Ishikawa (cell line): ENCODE measurements at regions not wholly inside any gene's neighbourhood (a gene's known extent, or its start where the extent isn't known, plus 50 kb on each side); places are given as distances from the start of the nearest gene placed in this dataset.

Source experiments
- CEBPB ChIP-seq: IDR thresholded peaks from 2 replicates; pipeline ENCODE4 v1.6.1; 2012
- EGR1 ChIP-seq: IDR thresholded peaks from 2 replicates; pipeline ENCODE4 v1.6.1; 2012
- EP300 ChIP-seq: IDR thresholded peaks from 2 replicates; pipeline ENCODE4 v1.6.1; 2012; ENCODE audit warnings: borderline replicate concordance
- TAF1 ChIP-seq: IDR thresholded peaks from 2 replicates; pipeline ENCODE4 v1.6.1; 2012; ENCODE audit warnings: low read depth, mild to moderate bottlenecking
- TCF12 ChIP-seq: IDR thresholded peaks from 2 replicates; pipeline ENCODE4 v1.6.1; 2012; ENCODE audit warnings: low read depth
- YY1 ChIP-seq: IDR thresholded peaks from 2 replicates; pipeline ENCODE4 v1.6.1; 2012; ENCODE audit warnings: low read depth
- TF ChIP-seq, protein P1 (sequence below): IDR thresholded peaks from 2 replicates; pipeline ENCODE4 v1.6.1; 2012
- TF ChIP-seq, protein P2 (sequence below): IDR thresholded peaks from 2 replicates; pipeline ENCODE4 v1.6.1; 2012; ENCODE audit warnings: low read depth, mild to moderate bottlenecking

DNA sequence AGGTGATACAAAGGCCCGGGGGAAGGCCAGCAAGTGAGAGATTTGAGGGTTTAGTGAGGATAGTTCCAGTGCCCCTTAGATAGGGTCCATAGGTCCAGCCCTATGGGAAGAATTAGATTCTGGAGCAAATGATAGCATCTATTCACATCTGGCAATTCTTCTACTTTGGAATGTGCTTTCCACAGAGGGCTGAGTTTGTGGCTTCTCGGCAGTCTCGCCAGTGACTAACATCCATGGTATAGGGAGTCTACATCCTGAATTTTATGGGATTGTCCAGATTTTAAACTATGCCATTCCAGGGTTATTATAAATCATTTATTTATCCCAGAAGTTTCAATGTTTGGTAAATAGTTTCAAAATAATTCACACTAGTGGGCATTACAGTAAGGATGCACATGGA, 207.3 kb upstream of the ADO start:
- TF ChIP-seq, protein P1, sequence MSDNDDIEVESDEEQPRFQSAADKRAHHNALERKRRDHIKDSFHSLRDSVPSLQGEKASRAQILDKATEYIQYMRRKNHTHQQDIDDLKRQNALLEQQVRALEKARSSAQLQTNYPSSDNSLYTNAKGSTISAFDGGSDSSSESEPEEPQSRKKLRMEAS = no peak
- TF ChIP-seq EGR1 = no peak
- no peak for TF ChIP-seq CEBPB
- no peak for TF ChIP-seq TCF12
- no peak for TF ChIP-seq EP300
- TF ChIP-seq, protein P2, sequence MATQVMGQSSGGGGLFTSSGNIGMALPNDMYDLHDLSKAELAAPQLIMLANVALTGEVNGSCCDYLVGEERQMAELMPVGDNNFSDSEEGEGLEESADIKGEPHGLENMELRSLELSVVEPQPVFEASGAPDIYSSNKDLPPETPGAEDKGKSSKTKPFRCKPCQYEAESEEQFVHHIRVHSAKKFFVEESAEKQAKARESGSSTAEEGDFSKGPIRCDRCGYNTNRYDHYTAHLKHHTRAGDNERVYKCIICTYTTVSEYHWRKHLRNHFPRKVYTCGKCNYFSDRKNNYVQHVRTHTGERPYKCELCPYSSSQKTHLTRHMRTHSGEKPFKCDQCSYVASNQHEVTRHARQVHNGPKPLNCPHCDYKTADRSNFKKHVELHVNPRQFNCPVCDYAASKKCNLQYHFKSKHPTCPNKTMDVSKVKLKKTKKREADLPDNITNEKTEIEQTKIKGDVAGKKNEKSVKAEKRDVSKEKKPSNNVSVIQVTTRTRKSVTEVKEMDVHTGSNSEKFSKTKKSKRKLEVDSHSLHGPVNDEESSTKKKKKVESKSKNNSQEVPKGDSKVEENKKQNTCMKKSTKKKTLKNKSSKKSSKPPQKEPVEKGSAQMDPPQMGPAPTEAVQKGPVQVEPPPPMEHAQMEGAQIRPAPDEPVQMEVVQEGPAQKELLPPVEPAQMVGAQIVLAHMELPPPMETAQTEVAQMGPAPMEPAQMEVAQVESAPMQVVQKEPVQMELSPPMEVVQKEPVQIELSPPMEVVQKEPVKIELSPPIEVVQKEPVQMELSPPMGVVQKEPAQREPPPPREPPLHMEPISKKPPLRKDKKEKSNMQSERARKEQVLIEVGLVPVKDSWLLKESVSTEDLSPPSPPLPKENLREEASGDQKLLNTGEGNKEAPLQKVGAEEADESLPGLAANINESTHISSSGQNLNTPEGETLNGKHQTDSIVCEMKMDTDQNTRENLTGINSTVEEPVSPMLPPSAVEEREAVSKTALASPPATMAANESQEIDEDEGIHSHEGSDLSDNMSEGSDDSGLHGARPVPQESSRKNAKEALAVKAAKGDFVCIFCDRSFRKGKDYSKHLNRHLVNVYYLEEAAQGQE = no peak
- no peak for TF ChIP-seq TAF1
- TF ChIP-seq YY1 = no peak
